ENCODE measurements at regions not wholly inside any gene's neighbourhood (a gene's known extent, or its start where the extent isn't known, plus 50 kb on each side); places are given as distances from the start of the nearest gene placed in this dataset.

- DNase-seq (ENCODE audit: low read depth, low spot score), result no peak
Observed at GRCh38 chr18:41145516-41145915, 809.5 kb upstream of the PIK3C3 start.

DNA sequence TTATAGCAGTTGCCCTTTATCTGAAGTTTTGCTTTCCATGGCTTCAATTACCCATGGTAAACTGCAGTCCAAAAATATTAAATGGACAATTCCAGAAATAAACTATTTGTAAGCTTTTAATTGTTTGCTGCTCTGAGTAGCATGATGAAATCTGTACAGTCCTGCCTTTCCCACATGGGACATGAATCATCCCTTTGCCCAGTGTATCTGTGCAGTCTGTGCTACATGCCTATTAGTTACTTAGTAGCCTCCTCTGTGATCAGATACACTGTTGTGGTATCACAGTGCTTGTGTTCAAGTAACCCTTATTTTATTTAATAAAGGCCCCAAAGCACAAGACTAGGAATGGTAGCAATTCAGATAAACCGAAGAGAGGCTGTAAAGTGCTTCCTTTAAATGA is 810.6 kb upstream of the PIK3C3 start:
- DNase-seq (ENCODE audit: low read depth, low spot score), result no peak

GRCh38 chr18:41140506-41140905 is 814.5 kb upstream of the PIK3C3 start:
- DNase-seq (ENCODE audit: low read depth, low spot score), result no peak

DNA sequence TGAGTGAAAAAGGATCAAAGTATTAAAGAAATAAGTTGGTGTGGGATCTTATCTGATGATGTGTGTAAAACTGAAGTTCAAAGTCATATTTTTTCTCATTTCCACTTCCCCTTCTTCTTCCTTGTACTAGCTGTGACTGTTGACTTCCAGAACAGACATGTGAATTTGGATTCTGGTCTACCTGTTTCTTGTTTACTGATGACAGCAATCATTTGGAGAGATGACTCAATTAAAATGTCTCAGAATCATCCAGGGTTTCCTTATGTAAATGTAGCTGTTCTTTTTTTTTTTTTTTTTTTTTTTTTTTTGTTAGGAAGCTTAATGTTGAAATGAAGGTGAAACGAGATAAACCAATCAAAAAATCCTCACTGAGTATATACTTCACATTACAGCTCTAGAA is 819.9 kb upstream of the PIK3C3 start:
- no peak for DNase-seq (ENCODE audit: low read depth, low spot score)

GRCh38 chr18:41134426-41134825 is 820.6 kb upstream of the PIK3C3 start:
- DNase-seq (ENCODE audit: low read depth, low spot score), result no peak

GRCh38 chr18:41131050-41131449 is 824.0 kb upstream of the PIK3C3 start:
- DNase-seq (ENCODE audit: low read depth, low spot score), result no peak

- DNase-seq (ENCODE audit: low read depth, low spot score), result no peak
Observed at GRCh38 chr18:41128545-41128944, 826.5 kb upstream of the PIK3C3 start.

DNA sequence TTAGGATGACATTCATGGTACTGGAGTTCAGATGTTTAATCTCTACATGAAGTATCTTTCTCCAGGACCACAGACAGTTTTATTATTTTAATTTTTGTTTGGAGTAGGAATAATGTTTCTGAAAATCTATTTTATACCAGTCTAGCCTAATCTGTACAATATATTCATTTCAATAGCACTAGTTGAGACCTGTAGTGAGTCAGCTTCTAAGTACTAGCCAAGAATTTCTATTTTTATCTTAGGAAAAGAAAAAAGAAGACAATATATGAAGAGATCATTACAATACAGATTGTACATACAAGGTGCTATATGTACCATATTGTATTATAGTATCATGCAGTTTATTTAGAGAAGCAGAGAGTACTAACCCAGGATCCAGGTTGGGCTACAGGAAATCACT is 826.9 kb upstream of the PIK3C3 start:
- DNase-seq (ENCODE audit: low read depth, low spot score), result no peak

- no peak for DNase-seq (ENCODE audit: low read depth, low spot score)
Observed at GRCh38 chr18:41126541-41127235, 828.3 kb upstream of the PIK3C3 start.

- no peak for DNase-seq (ENCODE audit: low read depth, low spot score)
Observed at GRCh38 chr18:41121116-41121826, 833.8 kb upstream of the PIK3C3 start.

DNA sequence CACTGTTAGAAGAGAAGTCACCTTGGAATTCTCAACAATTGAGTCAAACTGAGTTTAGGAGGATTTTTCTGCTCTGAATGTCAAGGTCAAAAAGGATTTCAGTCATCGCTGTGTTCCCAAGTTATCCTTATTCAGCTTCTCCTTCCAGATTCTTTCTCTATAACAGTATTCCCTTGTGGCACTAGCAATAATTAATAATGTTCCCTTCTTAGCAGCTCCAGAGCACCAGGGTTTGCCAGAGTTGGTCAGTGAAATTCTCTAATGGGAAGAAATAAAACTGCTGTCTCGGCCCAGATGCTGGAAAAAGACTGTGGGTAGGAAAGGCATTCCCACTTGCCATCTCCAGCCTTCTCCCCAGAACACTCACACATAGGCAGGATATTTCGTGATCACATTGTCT is 836.0 kb upstream of the PIK3C3 start:
- no peak for DNase-seq (ENCODE audit: low read depth, low spot score)

GRCh38 chr18:41113885-41114482 is 841.0 kb upstream of the PIK3C3 start:
- no peak for DNase-seq (ENCODE audit: low read depth, low spot score)

- DNase-seq (ENCODE audit: low read depth, low spot score), result no peak
Observed at GRCh38 chr18:41099451-41099850, 855.6 kb upstream of the PIK3C3 start.

DNA sequence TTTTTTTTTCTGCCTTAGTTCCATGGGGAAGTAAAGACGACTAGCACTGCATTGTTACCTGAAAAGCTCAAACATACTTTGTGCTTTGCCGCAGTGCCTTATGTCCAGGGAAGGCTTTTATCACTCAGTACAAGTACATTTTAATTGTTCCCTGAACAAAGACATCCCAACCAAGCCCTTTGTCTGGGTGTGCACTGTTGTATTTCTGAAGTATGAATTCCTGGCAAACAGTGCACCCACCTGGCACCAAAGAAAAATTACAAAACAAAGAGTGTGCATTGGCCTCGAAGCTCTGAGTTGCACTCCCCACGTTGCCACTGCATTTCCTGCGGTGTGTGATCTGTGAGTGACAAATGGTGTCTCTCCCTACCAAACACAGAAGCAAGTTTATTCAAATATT is 858.5 kb upstream of the PIK3C3 start:
- DNase-seq (ENCODE audit: low read depth, low spot score), result no peak

DNA sequence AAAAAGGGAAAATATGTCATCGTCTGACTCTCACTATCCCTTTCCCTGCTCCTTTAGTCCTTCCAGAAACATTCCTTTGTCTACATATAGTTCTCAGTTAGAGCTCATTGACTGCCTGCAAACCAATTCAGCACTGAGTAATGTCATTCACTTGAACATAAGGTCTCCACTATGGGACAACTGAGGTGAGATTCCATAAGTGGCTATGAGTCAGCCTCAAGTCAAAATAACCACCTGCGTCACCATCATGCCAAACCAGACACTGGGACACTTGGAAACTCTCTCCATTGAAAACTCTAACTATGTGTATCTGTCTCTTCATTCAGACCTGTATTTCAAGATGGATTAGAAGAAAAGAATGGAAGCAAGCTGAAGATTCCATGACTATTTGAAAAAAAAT is 878.0 kb upstream of the PIK3C3 start:
- DNase-seq (ENCODE audit: low read depth, low spot score), result no peak

DNA sequence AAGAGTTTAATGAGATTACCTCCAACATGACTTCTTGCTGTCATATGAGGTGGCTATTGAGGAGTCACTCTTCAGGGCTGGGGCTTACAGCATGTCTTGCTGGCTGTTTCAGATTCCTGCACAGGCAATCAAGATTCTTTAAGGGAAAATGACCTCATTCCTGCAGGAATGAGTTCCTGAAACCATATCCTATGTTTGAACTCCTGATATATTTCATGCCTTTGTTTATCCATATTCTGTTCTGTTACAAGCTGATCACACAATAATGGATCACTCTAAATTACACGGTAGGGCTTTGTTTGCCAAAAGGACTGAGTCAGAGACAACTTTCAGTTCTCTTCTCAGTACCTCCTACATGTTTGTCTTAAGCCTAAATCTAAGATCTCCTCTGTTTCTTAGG is 879.8 kb upstream of the PIK3C3 start:
- no peak for DNase-seq (ENCODE audit: low read depth, low spot score)

GRCh38 chr18:41073372-41073954 is 881.6 kb upstream of the PIK3C3 start:
- DNase-seq (ENCODE audit: low read depth, low spot score), result no peak

DNA sequence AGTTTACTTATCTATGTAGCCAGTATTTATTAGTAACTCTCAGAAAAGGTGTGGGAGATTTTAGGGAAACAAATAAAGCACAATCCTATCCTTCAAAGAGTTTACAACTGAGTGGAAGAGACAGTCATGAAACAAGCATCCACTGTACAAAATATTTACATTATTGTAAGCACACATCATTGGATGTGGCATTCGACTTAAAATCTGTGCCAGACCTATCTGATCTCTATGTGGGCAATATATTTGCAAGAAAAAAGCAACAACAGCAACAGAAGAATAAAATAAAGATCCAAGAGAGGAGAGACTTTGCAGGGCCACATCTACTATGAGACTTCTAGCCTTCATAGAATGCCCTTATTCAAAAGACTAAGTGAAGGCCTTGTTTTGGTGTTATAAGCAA is 882.1 kb upstream of the PIK3C3 start:
- DNase-seq (ENCODE audit: low read depth, low spot score), result no peak

GRCh38 chr18:41071826-41072225 is 883.2 kb upstream of the PIK3C3 start:
- DNase-seq (ENCODE audit: low read depth, low spot score), result no peak

GRCh38 chr18:41069167-41069566 is 885.9 kb upstream of the PIK3C3 start:
- no peak for DNase-seq (ENCODE audit: low read depth, low spot score)

DNA sequence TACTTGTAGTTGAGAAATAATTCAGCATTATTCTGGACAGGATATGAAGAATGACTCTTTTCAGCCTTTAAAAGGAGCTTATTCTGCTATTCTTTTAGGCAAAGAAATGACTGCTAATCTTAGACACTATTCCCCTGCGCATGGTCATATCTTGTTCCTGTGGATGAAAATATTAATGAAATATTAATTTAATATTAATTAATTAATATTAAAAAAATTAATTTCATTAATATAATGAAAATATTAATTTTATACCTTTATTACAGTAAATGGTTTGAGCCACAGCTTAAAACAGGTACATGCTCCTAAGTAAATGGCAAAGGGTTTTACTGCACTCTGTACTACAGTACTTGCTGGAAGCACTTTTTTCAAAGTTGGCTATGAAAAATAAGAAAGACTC is 890.1 kb upstream of the PIK3C3 start:
- DNase-seq (ENCODE audit: low read depth, low spot score), result no peak

- no peak for DNase-seq (ENCODE audit: low read depth, low spot score)
Observed at GRCh38 chr18:41060967-41061366, 894.1 kb upstream of the PIK3C3 start.

- no peak for DNase-seq (ENCODE audit: low read depth, low spot score)
Observed at GRCh38 chr18:41059126-41059415, 896.0 kb upstream of the PIK3C3 start.
